ENCODE measurements at regions not wholly inside any gene's neighbourhood (a gene's known extent, or its start where the extent isn't known, plus 50 kb on each side); places are given as distances from the start of the nearest gene placed in this dataset.
"Not testable (repeated sequence)": the region's sequence is repeated elsewhere in the genome, so short reads cannot be mapped to it uniquely, and the experiment has no call there.

GRCh38 chr13:107927557-107927956 lies 287.8 kb downstream of the LIG4 start:
- H3K27ac ChIP-seq (ENCODE audit: extremely low read depth, low read depth, low read length), result no peak overlapping the region
- DNase-seq (ENCODE audit: extremely low read depth in 1 of 4, low spot score in 3 of 4) (peak in 1 of 4 experiments; percentile 31), ATAC-seq (no peak), FAIRE-seq (no peak)
- H3K79me2 ChIP-seq (ENCODE audit: control insufficient read depth, insufficient read depth, low read length), result no peaks in the 10 kb centered on the region
- no peak overlapping the region for H3K4me2 ChIP-seq (ENCODE audit: insufficient read depth, low read length)
- no peak overlapping the region for H3K4me3 ChIP-seq
- ChIA-PET CTCF (ENCODE audit: low intra/inter-chr PET ratio) (no interaction called here), POLR2A (interaction anchor here (1.3 to 4.1 kb wide), 3 partner anchors 12 to 21 kb away, joined by 4 to 20 read pairs (median 5); no protein-coding TSS in a partner anchor)
- no peaks in the 10 kb centered on the region for H4K20me1 ChIP-seq (replicated peaks; ENCODE audit: control insufficient read depth, insufficient read depth, low read length)
- no peaks in the 10 kb centered on the region for H3K36me3 ChIP-seq (ENCODE audit: control insufficient read depth, insufficient read depth, low read length)
- BruUV-seq (replicated peaks), result no TSS peak
- intact Hi-C loops (cut with micrococcal nuclease) (no loop called here), in situ Hi-C loops (cut with MboI) (no loop called here)
- peak; percentile 63; the same call in 1 of the 2 replicates for TF ChIP-seq TGIF2 (CRISPR knock-in tag; IDR thresholded peaks at IDR 0.05)
- no peak for TF ChIP-seq ZNF41 (CRISPR knock-in tag; conservative IDR thresholded peaks at IDR 0.05)
- 0 out of 2 replicates have a peak, but pooled peaks have one; percentile 54 for TF ChIP-seq PREB (CRISPR knock-in tag; IDR thresholded peaks at IDR 0.05)
- TF ChIP-seq TBP (optimal IDR thresholded peaks at IDR 0.05; ENCODE audit: low read depth, low read length), result no peak
- peak; percentile 87; the same call in 1 of the 2 replicates for TF ChIP-seq RERE (CRISPR knock-in tag; IDR thresholded peaks at IDR 0.05; ENCODE audit: borderline replicate concordance)
- H3K9ac ChIP-seq (ENCODE audit: insufficient read depth in 1 of 2, low read depth in 2 of 2, low read length in 2 of 2), result no peak overlapping the region
- H3K27me3 ChIP-seq (ENCODE audit: control insufficient read depth in 2 of 2, insufficient read depth in 2 of 2, low read length in 2 of 2), result no peaks in the 10 kb centered on the region
- no peaks in the 10 kb centered on the region for H3K9me1 ChIP-seq (ENCODE audit: control insufficient read depth, insufficient read depth, low read length)
- no peaks in the 10 kb centered on the region; the same call in none of the 2 replicates for H3K9me3 ChIP-seq (replicated peaks; ENCODE audit: control insufficient read depth, insufficient read depth, low read depth, low read length)
- H3K4me1 ChIP-seq (replicated peaks in 1 of 2; ENCODE audit: control insufficient read depth in 2 of 2, insufficient read depth in 2 of 2, low read length in 2 of 2), result peaks cover 0 to 2% of the 10 kb centered on the region in 2 experiments; a peak in 3 of 5 replicates
- H2AFZ ChIP-seq (ENCODE audit: low read depth, low read length), result peak overlapping the region; percentile 87
- WGBS (ENCODE audit: insufficient coverage, low coverage, missing lambda C conversion rate), result 62% methylated on average over 4 of the region's 4 CpGs

GRCh38 chr13:107926515-107926914 lies 288.8 kb downstream of the LIG4 start:
- ATAC-seq (peak; percentile 53), DNase-seq (ENCODE audit: extremely low read depth in 1 of 4, low spot score in 3 of 4) (peak in 2 of 4 experiments; percentile 67 to 69)
- H3K27me3 ChIP-seq (ENCODE audit: control insufficient read depth in 2 of 2, insufficient read depth in 2 of 2, low read length in 2 of 2); H3K79me2 ChIP-seq (ENCODE audit: control insufficient read depth, insufficient read depth, low read length); in situ Hi-C loops (cut with MboI); H4K20me1 ChIP-seq (replicated peaks; ENCODE audit: control insufficient read depth, insufficient read depth, low read length); intact Hi-C loops (cut with micrococcal nuclease); H3K36me3 ChIP-seq (ENCODE audit: control insufficient read depth, insufficient read depth, low read length); FAIRE-seq; H3K9me3 ChIP-seq (replicated peaks; ENCODE audit: control insufficient read depth, insufficient read depth, low read depth, low read length); CTCF ChIA-PET (ENCODE audit: low intra/inter-chr PET ratio); H3K4me3 ChIP-seq; H3K4me1 ChIP-seq (replicated peaks in 1 of 2; ENCODE audit: control insufficient read depth in 2 of 2, insufficient read depth in 2 of 2, low read length in 2 of 2); H3K9me1 ChIP-seq (ENCODE audit: control insufficient read depth, insufficient read depth, low read length): not testable (repeated sequence)
- Histone ChIP-seq H3K4me2 (ENCODE audit: insufficient read depth, low read length) (peak overlapping the region; percentile 62), H2AFZ (ENCODE audit: low read depth, low read length) (peak overlapping the region; percentile 87), H3K9ac (ENCODE audit: insufficient read depth in 1 of 2, low read depth in 2 of 2, low read length in 2 of 2) (peak overlapping the region in 1 of 2 experiments; percentile 50; a peak in 2 of 4 replicates), H3K27ac (ENCODE audit: extremely low read depth, low read depth, low read length) (peak overlapping the region; percentile 61)
- WGBS (ENCODE audit: insufficient coverage, low coverage, missing lambda C conversion rate), result 11% methylated on average over 4 of the region's 12 CpGs
- BruUV-seq (replicated peaks), result TSS peak; percentile 87
- POLR2A ChIA-PET, result interaction anchor here (0.7 to 1.4 kb wide), 5 partner anchors 10 to 20 kb away, joined by 3 to 5 read pairs (median 3); no protein-coding TSS in a partner anchor

Data from K562 (cell line).